Adrenal gland (tissue), 5 donors: ENCODE measurements at regions not wholly inside any gene's neighbourhood (a gene's known extent, or its start where the extent isn't known, plus 50 kb on each side); places are given as distances from the start of the nearest gene placed in this dataset.

ENCODE experiments used
- CTCF ChIP-seq, 6 experiments: fragments of 450-650 bp in 4 of 6; fragments of 200-600 bp in 2 of 6; sonication (generic) in 1 of 6; IDR thresholded peaks; 1 replicate in 5 of 6; 2 replicates in 1 of 6; pipeline versions ENCODE4 v1.5.1 to v1.8.0; 2016 to 2021; ENCODE audit warnings: antibody characterized with exemption in 6 of 6, mild to moderate bottlenecking in 2 of 6, moderate library complexity in 1 of 6
- POLR2A ChIP-seq, 2 donors: fragments of 450-650 bp; IDR thresholded peaks; one replicate each; pipeline ENCODE4 v1.6.1; 2017; ENCODE audit warnings: antibody characterized with exemption in 2 of 2, mild to moderate bottlenecking in 2 of 2, moderate library complexity in 1 of 2
- donor health status: DM: no; HTN: no; CAD: no.

GRCh38 chr12:104888481-104888880, 69.6 kb downstream of the SLC41A2 start:
- TF ChIP-seq CTCF (IDR thresholded peaks at IDR 0.05), result no peak
- no peak for TF ChIP-seq POLR2A (IDR thresholded peaks at IDR 0.05)
